Sigmoid colon (tissue), 6 donors: ENCODE measurements at regions not wholly inside any gene's neighbourhood (a gene's known extent, or its start where the extent isn't known, plus 50 kb on each side); places are given as distances from the start of the nearest gene placed in this dataset.

Source experiments
- DNase-seq: peaks from one replicate; pipeline ENCODE4 v3.0.0-alpha.2; 2019
- H3K27ac ChIP-seq, 4 donors: fragments of 200-600 bp; sonication (generic); one replicate each; pipeline ENCODE4 v1.5.1; 2016 to 2019; ENCODE audit warnings: mild to moderate bottlenecking in 1 of 4
- H3K27me3 ChIP-seq, 3 donors: fragments of 200-600 bp; sonication (generic); one replicate each; pipeline ENCODE4 v1.5.1; 2019; ENCODE audit warnings: mild to moderate bottlenecking in 1 of 3
- H3K36me3 ChIP-seq, 4 donors: fragments of 200-600 bp; sonication (generic); one replicate each; pipeline ENCODE4 v1.5.1; 2016 to 2019
- H3K4me1 ChIP-seq, 4 donors: fragments of 200-600 bp; sonication (generic); one replicate each; pipeline ENCODE4 v1.5.1; 2017 to 2019
- H3K4me3 ChIP-seq, 4 donors: fragments of 200-600 bp; sonication (generic); one replicate each; pipeline ENCODE4 v1.5.1; 2017 to 2019; ENCODE audit warnings: mild to moderate bottlenecking in 2 of 4, moderate library complexity in 1 of 4
- H3K9me3 ChIP-seq, 4 donors: fragments of 200-600 bp in 3 of 4; sonication (generic) in 3 of 4; one replicate each; pipeline versions ENCODE4 v1.5.1 to v1.6.1; 2013 to 2019
- CTCF ChIP-seq, 4 experiments: fragments of 450-650 bp in 3 of 4; fragments of 200-600 bp in 1 of 4; IDR thresholded peaks; one replicate each; pipeline ENCODE4 v1.5.1; 2016 to 2019; ENCODE audit warnings: antibody characterized with exemption in 4 of 4, mild to moderate bottlenecking in 3 of 4, moderate library complexity in 2 of 4
- EP300 ChIP-seq, 4 donors: sonication (generic); formaldehyde crosslinking; IDR thresholded peaks; one replicate each; pipeline ENCODE4 v1.6.1; 2017; ENCODE audit warnings: antibody characterized with exemption in 4 of 4
- POLR2A ChIP-seq, 2 donors: fragments of 450-650 bp; IDR thresholded peaks; one replicate each; pipeline ENCODE4 v1.6.1; 2016; ENCODE audit warnings: antibody characterized with exemption in 2 of 2, mild to moderate bottlenecking in 2 of 2, moderate library complexity in 2 of 2
- POLR2AphosphoS5 ChIP-seq, 4 donors: sonication (generic); formaldehyde crosslinking; IDR thresholded peaks; one replicate each; pipeline ENCODE4 v1.6.1; 2017; ENCODE audit warnings: antibody characterized with exemption in 4 of 4
- WGBS, 2 donors: extraction: QIAGEN DNeasy Blood & Tissue Kit; methylation state at CpG; one replicate each; pipeline ENCODE4 v1.1.7; 2013; 5-methylcytosine and 5-hydroxymethylcytosine counted together
- intact Hi-C: fragments of 100-400 bp; cut with DNase I; formaldehyde crosslinking; loops from one replicate; pipeline ENCODE4 v1.15.1; 2023
- donor health status: healthy with polysubstance abuse.
- donor health status: healthy.

GRCh38 chr5:112083623-112084022, 326.6 kb upstream of the NREP start:
- no peaks in the 10 kb centered on the region for H3K4me1 ChIP-seq
- H3K4me3 ChIP-seq, result no peak overlapping the region
- no peak for TF ChIP-seq POLR2AphosphoS5 (IDR thresholded peaks at IDR 0.05)
- no peak for TF ChIP-seq CTCF (IDR thresholded peaks at IDR 0.05)
- TF ChIP-seq POLR2A (IDR thresholded peaks at IDR 0.05), result no peak
- TF ChIP-seq EP300 (IDR thresholded peaks at IDR 0.05), result no peak
- DNase-seq, result no peak
- H3K36me3 ChIP-seq, result no peaks in the 10 kb centered on the region
- no peak overlapping the region for H3K27ac ChIP-seq
- intact Hi-C loops, result no loop called here
- no peaks in the 10 kb centered on the region for H3K27me3 ChIP-seq
- no peaks in the 10 kb centered on the region for H3K9me3 ChIP-seq
- WGBS, 2 donors, result 84 to 86% methylated on average over 4 of the region's 4 CpGs

- no peak overlapping the region for H3K27ac ChIP-seq
- no peak for DNase-seq
- H3K9me3 ChIP-seq, result no peaks in the 10 kb centered on the region
- intact Hi-C loops, result no loop called here
- no peaks in the 10 kb centered on the region for H3K4me1 ChIP-seq
- WGBS, 2 donors, result 91 to 92% methylated on average over 1 of the region's 1 CpG
- no peaks in the 10 kb centered on the region for H3K27me3 ChIP-seq
- no peaks in the 10 kb centered on the region for H3K36me3 ChIP-seq
- no peak for TF ChIP-seq POLR2A (IDR thresholded peaks at IDR 0.05)
- no peak for TF ChIP-seq CTCF (IDR thresholded peaks at IDR 0.05)
- no peak for TF ChIP-seq EP300 (IDR thresholded peaks at IDR 0.05)
- no peak for TF ChIP-seq POLR2AphosphoS5 (IDR thresholded peaks at IDR 0.05)
- H3K4me3 ChIP-seq, result no peak overlapping the region
Measured at GRCh38 chr5:112077180-112077579, 320.2 kb upstream of the NREP start.

GRCh38 chr5:112070022-112070421, 313.0 kb upstream of the NREP start:
- WGBS, 2 donors, result 52 to 70% methylated on average over 1 of the region's 1 CpG
- Histone ChIP-seq H3K27me3 (no peaks in the 10 kb centered on the region), H3K27ac (no peak overlapping the region), H3K4me3 (no peak overlapping the region), H3K36me3 (no peaks in the 10 kb centered on the region), H3K4me1 (no peaks in the 10 kb centered on the region), H3K9me3 (no peaks in the 10 kb centered on the region)
- TF ChIP-seq POLR2A (IDR thresholded peaks at IDR 0.05), result no peak
- DNase-seq, result no peak
- intact Hi-C loops, result no loop called here

GRCh38 chr5:112069329-112069728, 312.3 kb upstream of the NREP start:
- Histone ChIP-seq H3K27ac (no peak overlapping the region), H3K27me3 (no peaks in the 10 kb centered on the region), H3K9me3 (no peaks in the 10 kb centered on the region), H3K4me1 (no peaks in the 10 kb centered on the region), H3K36me3 (no peaks in the 10 kb centered on the region), H3K4me3 (no peak overlapping the region)
- intact Hi-C loops, result no loop called here
- no peak for TF ChIP-seq POLR2A (IDR thresholded peaks at IDR 0.05)
- TF ChIP-seq EP300 (IDR thresholded peaks at IDR 0.05), result no peak
- TF ChIP-seq CTCF (IDR thresholded peaks at IDR 0.05), result no peak
- TF ChIP-seq POLR2AphosphoS5 (IDR thresholded peaks at IDR 0.05), result no peak
- 67 to 88% methylated on average over 3 of the region's 3 CpGs for WGBS, 2 donors
- DNase-seq, result no peak

GRCh38 chr5:112068593-112068992, 311.6 kb upstream of the NREP start:
- TF ChIP-seq POLR2A (IDR thresholded peaks at IDR 0.05), result no peak
- no peak for TF ChIP-seq POLR2AphosphoS5 (IDR thresholded peaks at IDR 0.05)
- no peak for TF ChIP-seq EP300 (IDR thresholded peaks at IDR 0.05)
- no peak for TF ChIP-seq CTCF (IDR thresholded peaks at IDR 0.05)
- WGBS, 2 donors, result 41 to 69% methylated on average over 3 of the region's 3 CpGs
- H3K4me1 ChIP-seq, result no peaks in the 10 kb centered on the region
- intact Hi-C loops, result no loop called here
- no peak overlapping the region for H3K27ac ChIP-seq
- H3K36me3 ChIP-seq, result no peaks in the 10 kb centered on the region
- H3K27me3 ChIP-seq, result no peaks in the 10 kb centered on the region
- H3K9me3 ChIP-seq, result no peaks in the 10 kb centered on the region
- H3K4me3 ChIP-seq, result no peak overlapping the region
- DNase-seq, result no peak
